SJSA1 (cell line): ENCODE measurements at regions not wholly inside any gene's neighbourhood (a gene's known extent, or its start where the extent isn't known, plus 50 kb on each side); places are given as distances from the start of the nearest gene placed in this dataset.
"Not testable (repeated sequence)": the region's sequence is repeated elsewhere in the genome, so short reads cannot be mapped to it uniquely, and the experiment has no call there.

Experiments
- DNase-seq, 2 experiments: peaks; one replicate each; pipeline ENCODE4 v3.0.0-alpha.2; 2015 to 2020; ENCODE audit warnings: low spot score in 2 of 2, low read depth in 1 of 2
- H3K27ac ChIP-seq: fragments of 250-450 bp; sonication (Bioruptor Pico); 2 replicates; pipeline ENCODE4 v1.5.1; 2020; ENCODE audit warnings: mild to moderate bottlenecking, moderate library complexity
- H3K27me3 ChIP-seq: fragments of 250-450 bp; sonication (Bioruptor Pico); replicated peaks from 2 replicates; pipeline ENCODE4 v1.5.1; 2020; ENCODE audit warnings: mild to moderate bottlenecking, moderate library complexity
- H3K36me3 ChIP-seq: fragments of 250-450 bp; sonication (Bioruptor Pico); 2 replicates; pipeline ENCODE4 v1.5.1; 2020; ENCODE audit warnings: mild to moderate bottlenecking
- H3K4me1 ChIP-seq: fragments of 250-450 bp; sonication (Bioruptor Pico); replicated peaks from 2 replicates; pipeline ENCODE4 v1.6.1; 2021; ENCODE audit warnings: mild to moderate bottlenecking
- H3K4me3 ChIP-seq: fragments of 250-450 bp; sonication (Bioruptor Pico); 2 replicates; pipeline ENCODE4 v1.5.1; 2020; ENCODE audit warnings: mild to moderate bottlenecking
- H3K9me3 ChIP-seq: fragments of 250-450 bp; sonication (Bioruptor Pico); replicated peaks from 2 replicates; pipeline ENCODE4 v1.5.1; 2020; ENCODE audit warnings: mild to moderate bottlenecking

DNA sequence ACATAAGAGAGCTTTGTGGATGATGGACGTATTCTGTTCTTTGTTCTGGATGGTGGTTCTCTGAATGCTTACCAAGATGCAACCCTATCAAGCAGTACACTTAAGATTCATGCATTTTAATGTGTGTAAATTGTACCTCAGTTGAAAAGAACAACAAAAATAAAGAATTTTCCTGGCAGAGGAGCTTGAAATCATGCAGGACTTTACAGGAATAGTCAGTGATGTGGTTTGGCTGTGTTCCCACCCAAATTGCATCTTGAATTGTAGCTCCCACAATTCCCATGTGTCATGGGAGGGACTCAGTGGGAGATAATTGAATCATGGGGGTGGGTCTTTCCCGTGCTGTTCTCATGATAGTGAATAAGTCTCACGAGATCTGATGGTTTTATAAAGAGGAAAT lies 430.6 kb upstream of the ASIC2 start:
- not testable (repeated sequence) for H3K36me3 ChIP-seq, H3K9me3 ChIP-seq, H3K27ac ChIP-seq, H3K27me3 ChIP-seq, H3K4me1 ChIP-seq, DNase-seq, H3K4me3 ChIP-seq

DNA sequence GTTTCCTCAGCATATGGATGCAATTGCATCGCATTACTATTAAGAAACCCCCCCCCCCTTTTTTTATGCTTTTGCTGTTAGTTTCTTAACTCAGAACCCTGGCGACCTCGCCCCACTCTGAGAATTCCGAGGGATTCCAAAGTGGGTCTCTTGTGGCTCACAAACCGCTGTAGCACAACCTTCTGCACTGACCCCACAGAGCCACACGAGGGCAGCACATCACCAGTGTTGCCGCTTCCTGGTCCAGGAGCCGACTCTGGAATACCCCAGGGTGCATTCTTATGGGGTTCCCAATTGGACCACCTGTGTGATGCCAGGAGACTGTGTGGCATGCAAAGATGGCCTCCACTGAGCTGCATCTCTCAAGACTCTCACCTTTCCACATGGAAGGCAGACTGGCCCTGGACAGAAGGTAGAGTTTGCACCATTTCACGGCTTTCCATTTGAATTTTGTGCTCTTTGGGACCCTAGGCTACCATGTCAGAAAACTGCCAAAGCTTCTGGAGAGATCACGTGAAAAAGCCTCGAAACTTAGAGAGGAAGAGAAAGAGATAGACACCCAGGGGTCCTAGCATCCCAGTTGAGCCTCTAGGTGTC lies 432.7 kb upstream of the ASIC2 start:
- H3K4me3 ChIP-seq: no peak overlapping the region
- no peaks in the 10 kb centered on the region for H3K4me1 ChIP-seq
- no peaks in the 10 kb centered on the region for H3K27me3 ChIP-seq
- no peak overlapping the region for H3K27ac ChIP-seq
- no peaks in the 10 kb centered on the region for H3K9me3 ChIP-seq
- peak in 1 of 2 experiments; percentile 47 for DNase-seq
- no peaks in the 10 kb centered on the region for H3K36me3 ChIP-seq

GRCh38 chr17:33730131-33730530 lies 437.0 kb upstream of the ASIC2 start:
- H3K4me1 ChIP-seq: no peaks in the 10 kb centered on the region
- H3K9me3 ChIP-seq: no peaks in the 10 kb centered on the region
- no peak overlapping the region for H3K4me3 ChIP-seq
- H3K27me3 ChIP-seq: no peaks in the 10 kb centered on the region
- no peak overlapping the region for H3K27ac ChIP-seq
- no peak for DNase-seq
- H3K36me3 ChIP-seq: no peaks in the 10 kb centered on the region

- no peaks in the 10 kb centered on the region for H3K36me3 ChIP-seq
- no peaks in the 10 kb centered on the region for H3K27me3 ChIP-seq
- H3K4me1 ChIP-seq: no peaks in the 10 kb centered on the region
- no peak for DNase-seq
- no peak overlapping the region for H3K27ac ChIP-seq
- no peak overlapping the region for H3K4me3 ChIP-seq
- no peaks in the 10 kb centered on the region for H3K9me3 ChIP-seq
Measured at GRCh38 chr17:33732116-33732515, 439.0 kb upstream of the ASIC2 start.

DNA sequence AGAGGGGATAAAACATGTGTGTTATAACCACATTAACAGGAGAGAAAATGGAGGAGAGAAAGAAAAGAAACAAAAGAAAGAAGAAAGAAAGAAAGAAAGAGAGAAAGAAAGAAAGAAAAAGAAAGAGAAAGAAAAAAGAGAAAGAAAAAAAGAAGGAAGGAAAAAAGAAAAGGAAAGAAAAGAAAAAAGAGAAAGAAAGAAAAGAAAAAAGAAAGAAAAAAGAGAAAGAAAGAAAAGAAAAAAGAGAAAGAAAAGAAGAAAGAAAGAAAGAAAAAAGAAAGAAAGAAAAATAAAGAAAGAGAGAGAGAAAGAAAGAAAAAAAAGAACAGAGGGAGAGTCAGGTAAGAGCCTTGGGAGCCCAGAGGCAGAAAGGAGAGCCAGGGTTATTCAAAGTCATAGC lies 446.6 kb upstream of the ASIC2 start:
- H3K4me1 ChIP-seq: no peaks in the 10 kb centered on the region
- H3K27me3 ChIP-seq: no peaks in the 10 kb centered on the region
- no peak overlapping the region for H3K4me3 ChIP-seq
- no peaks in the 10 kb centered on the region for H3K9me3 ChIP-seq
- no peak for DNase-seq
- no peak overlapping the region for H3K27ac ChIP-seq
- no peaks in the 10 kb centered on the region for H3K36me3 ChIP-seq

DNA sequence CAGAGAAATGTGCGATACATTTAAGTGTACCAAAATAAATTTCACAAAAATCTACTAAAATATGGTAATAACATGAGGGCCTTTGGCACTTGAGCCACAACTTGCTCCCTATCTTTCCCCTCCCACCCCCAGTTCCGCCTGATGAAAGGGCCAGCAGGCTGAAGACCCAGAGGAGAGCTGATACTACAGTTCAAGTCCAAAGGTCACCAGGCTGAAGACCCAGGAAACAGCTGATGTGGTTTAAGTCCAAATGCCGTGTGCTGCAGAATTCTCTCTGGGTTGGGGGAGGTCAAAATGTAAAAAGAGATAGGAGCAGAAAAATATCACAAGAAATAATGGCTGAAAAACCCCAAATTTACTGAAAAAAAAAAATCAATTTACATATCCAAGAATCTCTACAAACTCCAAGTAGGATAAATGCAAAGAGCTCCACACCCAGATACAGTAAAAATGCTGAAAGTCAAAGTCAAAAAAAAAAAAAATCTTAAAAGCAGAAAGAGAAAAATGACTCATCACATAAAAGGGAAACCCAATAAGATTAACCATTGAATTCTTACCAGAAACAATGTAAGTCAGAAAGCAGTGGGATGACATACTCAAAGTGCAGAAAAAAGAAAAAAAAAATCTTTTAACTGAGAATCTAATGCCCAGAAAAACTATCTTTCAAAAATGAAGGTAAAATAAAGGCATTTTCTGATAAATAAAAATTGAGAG lies 452.1 kb upstream of the ASIC2 start:
- no peak overlapping the region for H3K4me3 ChIP-seq
- H3K27me3 ChIP-seq: no peaks in the 10 kb centered on the region
- no peaks in the 10 kb centered on the region for H3K4me1 ChIP-seq
- no peaks in the 10 kb centered on the region for H3K36me3 ChIP-seq
- H3K27ac ChIP-seq: no peak overlapping the region
- no peak for DNase-seq
- no peaks in the 10 kb centered on the region for H3K9me3 ChIP-seq

- H3K4me1 ChIP-seq: no peaks in the 10 kb centered on the region
Measured at GRCh38 chr17:33749171-33749570, 456.1 kb upstream of the ASIC2 start.

DNA sequence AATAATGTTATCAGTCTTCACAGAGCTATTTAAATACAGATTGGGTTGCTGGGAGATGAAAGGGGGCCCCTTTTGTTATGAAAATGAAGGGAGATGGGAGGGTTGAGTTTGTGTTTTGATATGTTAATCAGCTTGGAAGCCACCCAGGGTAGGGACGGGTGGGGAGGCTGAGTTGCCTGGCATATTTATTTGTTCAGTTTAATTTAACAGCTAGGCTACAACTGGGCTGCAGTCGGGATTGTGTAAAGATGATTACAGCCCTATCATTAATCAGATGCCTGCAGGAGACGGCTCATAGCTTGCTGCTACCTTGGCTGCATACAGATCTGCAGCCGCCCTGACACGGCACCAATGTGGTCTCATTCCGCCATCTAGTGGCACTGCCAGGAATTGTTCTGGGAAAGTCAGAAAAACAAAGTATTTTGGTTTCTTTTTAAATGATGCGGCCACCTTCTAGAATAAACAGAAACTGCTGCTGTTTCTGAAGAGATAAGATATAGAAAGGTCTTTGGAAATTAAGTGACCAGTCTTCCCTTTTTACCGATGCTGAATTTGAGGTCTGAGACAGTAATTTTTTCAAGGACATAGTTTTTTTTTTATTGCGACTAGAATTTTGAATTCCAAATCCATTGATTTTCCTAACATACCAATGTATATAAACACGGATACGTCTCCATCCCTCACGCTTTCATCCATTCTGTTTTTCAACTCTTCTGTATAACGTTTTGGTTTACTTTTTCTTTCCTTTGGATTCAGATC lies 458.0 kb upstream of the ASIC2 start:
- Histone ChIP-seq H3K27ac (no peak overlapping the region), H3K27me3 (no peaks in the 10 kb centered on the region), H3K36me3 (no peaks in the 10 kb centered on the region), H3K9me3 (no peaks in the 10 kb centered on the region), H3K4me3 (no peak overlapping the region), H3K4me1 (no peaks in the 10 kb centered on the region)
- peak; percentile 42 to 54 for DNase-seq

More at GRCh38 chr17:33749171-33749570, 456.1 kb upstream of the ASIC2 start:
- H3K4me3 ChIP-seq: no peak overlapping the region
- H3K36me3 ChIP-seq: no peaks in the 10 kb centered on the region
- H3K27ac ChIP-seq: no peak overlapping the region
- no peak for DNase-seq
- no peaks in the 10 kb centered on the region for H3K27me3 ChIP-seq
- H3K9me3 ChIP-seq: no peaks in the 10 kb centered on the region

- Histone ChIP-seq H3K36me3 (no peaks in the 10 kb centered on the region), H3K27me3 (no peaks in the 10 kb centered on the region), H3K27ac (no peak overlapping the region), H3K4me3 (no peak overlapping the region), H3K4me1 (no peaks in the 10 kb centered on the region), H3K9me3 (no peaks in the 10 kb centered on the region)
- no peak for DNase-seq
Measured at GRCh38 chr17:33751702-33752065, 458.6 kb upstream of the ASIC2 start.

DNA sequence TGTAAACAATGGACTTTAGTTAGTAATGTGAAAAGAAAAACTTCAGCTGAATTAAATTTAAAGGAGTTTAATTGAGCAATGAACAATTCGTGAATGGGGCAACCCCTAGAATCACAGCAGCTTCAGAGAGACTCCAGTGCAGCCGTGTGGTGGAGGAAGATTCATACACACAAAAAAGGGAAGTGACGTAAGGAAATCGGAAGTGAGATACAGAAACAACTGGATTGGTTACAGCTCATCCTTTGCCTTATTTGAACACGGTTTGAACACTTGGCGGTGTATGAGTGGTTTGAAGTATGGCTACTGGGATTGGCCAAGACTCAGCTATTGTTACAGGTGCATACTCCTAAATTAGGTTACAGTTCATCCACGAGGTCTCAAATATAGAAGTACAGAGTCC lies 460.4 kb upstream of the ASIC2 start:
- Histone ChIP-seq H3K4me3 (no peak overlapping the region), H3K4me1 (no peaks in the 10 kb centered on the region), H3K9me3 (no peaks in the 10 kb centered on the region), H3K27me3 (no peaks in the 10 kb centered on the region), H3K36me3 (no peaks in the 10 kb centered on the region), H3K27ac (no peak overlapping the region)
- no peak for DNase-seq

DNA sequence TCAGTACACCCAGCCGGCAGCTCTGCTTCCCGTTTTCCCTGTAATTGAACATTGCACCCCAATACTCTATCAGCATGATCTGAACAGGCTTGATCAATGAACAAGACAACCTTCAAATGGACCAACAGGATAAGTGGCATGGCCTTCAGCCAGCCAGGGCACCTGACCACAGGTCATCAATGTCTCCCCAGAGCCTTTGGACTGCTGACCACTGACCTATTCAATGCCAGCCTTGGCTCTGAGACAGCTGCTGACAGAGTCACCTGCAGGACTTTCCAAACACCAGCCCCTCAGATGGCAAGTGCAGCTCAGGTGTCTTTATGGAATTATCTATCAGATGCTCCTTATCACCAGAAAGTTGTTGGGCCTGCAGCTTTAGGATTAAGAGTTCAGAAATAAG lies 462.9 kb upstream of the ASIC2 start:
- Histone ChIP-seq H3K4me1 (no peaks in the 10 kb centered on the region), H3K9me3 (no peaks in the 10 kb centered on the region), H3K27me3 (no peaks in the 10 kb centered on the region), H3K36me3 (no peaks in the 10 kb centered on the region), H3K27ac (no peak overlapping the region), H3K4me3 (no peak overlapping the region)
- no peak for DNase-seq

DNA sequence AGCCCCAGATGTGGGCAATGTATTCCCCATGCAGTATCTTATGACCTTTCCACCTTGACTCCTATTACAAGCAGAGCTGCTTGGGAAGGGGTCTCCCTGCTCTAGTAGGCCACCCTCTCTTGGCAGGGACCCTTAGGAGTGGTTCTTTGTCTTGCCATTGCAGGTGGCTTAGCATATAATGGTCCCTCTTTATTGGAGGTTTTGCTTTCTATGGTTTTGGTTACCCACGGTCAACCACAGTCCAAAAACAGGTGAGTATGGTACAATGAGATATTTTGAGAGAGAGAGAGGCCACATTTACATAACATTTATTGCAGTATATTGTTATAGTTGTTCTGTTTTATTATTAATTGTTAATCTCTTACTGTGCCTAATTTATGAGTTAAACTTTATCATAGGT lies 472.8 kb upstream of the ASIC2 start:
- Histone ChIP-seq H3K4me1 (no peaks in the 10 kb centered on the region), H3K27me3 (no peaks in the 10 kb centered on the region), H3K4me3 (no peak overlapping the region), H3K36me3 (no peaks in the 10 kb centered on the region), H3K9me3 (no peaks in the 10 kb centered on the region), H3K27ac (no peak overlapping the region)
- DNase-seq: no peak

DNA sequence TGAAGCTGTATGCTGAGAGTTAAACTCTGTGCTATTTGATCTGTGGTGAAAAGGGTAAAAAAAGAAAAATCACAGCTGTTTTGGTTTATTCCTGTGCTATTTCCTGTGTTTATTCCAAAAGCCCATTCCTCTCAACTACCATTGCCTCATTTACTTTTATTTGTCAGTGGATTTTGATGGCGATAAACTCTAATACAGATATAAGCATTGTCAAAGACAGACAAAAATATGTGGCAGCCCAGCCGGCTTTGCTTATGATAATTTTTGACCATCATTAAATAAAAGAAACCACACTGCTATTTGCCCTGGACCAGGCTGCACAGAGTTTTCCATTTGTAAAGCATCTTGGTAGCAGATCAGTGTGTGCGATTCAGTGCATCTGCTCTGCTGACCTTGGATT lies 473.6 kb upstream of the ASIC2 start:
- DNase-seq: no peak
- Histone ChIP-seq H3K9me3 (no peaks in the 10 kb centered on the region), H3K27ac (no peak overlapping the region), H3K27me3 (no peaks in the 10 kb centered on the region), H3K36me3 (no peaks in the 10 kb centered on the region), H3K4me3 (no peak overlapping the region), H3K4me1 (no peaks in the 10 kb centered on the region)

DNA sequence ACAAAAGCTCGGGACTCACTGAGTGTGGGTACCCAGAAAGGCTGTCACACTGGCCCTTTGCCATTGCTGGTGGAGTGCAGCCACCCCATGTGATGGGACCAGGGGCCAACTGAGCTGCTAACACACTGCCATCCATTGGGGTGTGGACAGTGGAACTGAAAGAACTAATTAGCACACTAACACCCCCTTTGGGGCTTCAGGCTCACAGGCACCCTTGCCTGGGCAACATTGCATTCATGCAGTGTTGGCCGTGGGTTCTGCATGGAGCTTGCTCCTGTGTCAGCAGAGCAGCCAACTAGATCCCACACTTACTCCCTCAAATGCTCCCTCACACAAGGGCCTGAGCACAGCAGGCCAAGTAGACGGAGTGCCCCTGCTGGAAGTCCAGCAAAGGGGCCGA lies 476.0 kb upstream of the ASIC2 start:
- Histone ChIP-seq H3K27me3 (no peaks in the 10 kb centered on the region), H3K36me3 (no peaks in the 10 kb centered on the region), H3K4me1 (no peaks in the 10 kb centered on the region), H3K4me3 (no peak overlapping the region), H3K27ac (no peak overlapping the region), H3K9me3 (no peaks in the 10 kb centered on the region)
- no peak for DNase-seq
